K562 (cell line): ENCODE measurements at regions not wholly inside any gene's neighbourhood (a gene's known extent, or its start where the extent isn't known, plus 50 kb on each side); places are given as distances from the start of the nearest gene placed in this dataset.
A peak's percentile ranks its signal among the peaks of the same experiment; 100 is the strongest.

Experiments
- BACH1 ChIP-seq: fragments of 200-800 bp; sonication (Bioruptor generic); IDR thresholded peaks from 2 replicates; pipeline ENCODE4 v1.6.1; 2016; ENCODE audit warnings: missing genetic modification characterization, missing compliant biosample characterization
- BCLAF1 ChIP-seq, 2 experiments: fragments of 450-650 bp in 1 of 2; IDR thresholded peaks; 2 replicates each; pipeline ENCODE4 v1.6.1; 2011 to 2017; ENCODE audit warnings: low read depth in 2 of 2, antibody characterized with exemption in 1 of 2, borderline replicate concordance in 1 of 2, low read length in 1 of 2, mild to moderate bottlenecking in 1 of 2, mixed read lengths in 1 of 2; ENCODE audit not compliant: control insufficient read depth in 1 of 2
- BRF1 ChIP-seq: IDR thresholded peaks from 3 replicates; pipeline ENCODE4 v1.6.1; 2011; ENCODE audit warnings: borderline replicate concordance, mild to moderate bottlenecking; ENCODE audit not compliant: insufficient read length; ENCODE audit errors: extremely low read depth
- C11orf30 ChIP-seq: fragments of 450-650 bp; IDR thresholded peaks from 2 replicates; pipeline ENCODE4 v1.6.1; 2016; ENCODE audit warnings: low read depth, mild to moderate bottlenecking
- DMBX1 ChIP-seq: fragments of 250-450 bp; sonication (Bioruptor Pico); IDR thresholded peaks from 2 replicates; pipeline ENCODE4 v1.8.0; 2022; ENCODE audit warnings: inconsistent platforms, mild to moderate bottlenecking, moderate library complexity, borderline replicate concordance
- DPF2 ChIP-seq: fragments of 450-650 bp; IDR thresholded peaks from 2 replicates; pipeline ENCODE4 v1.6.1; 2016
- FOXK1 ChIP-seq: sonication (generic); formaldehyde crosslinking; IDR thresholded peaks from 2 replicates; pipeline ENCODE4 v1.8.0; 2022; ENCODE audit warnings: missing genetic modification reagents, mild to moderate bottlenecking, borderline replicate concordance
- GATA2 ChIP-seq: sonication (generic); formaldehyde crosslinking; IDR thresholded peaks from 2 replicates; pipeline ENCODE4 v1.4.0; 2020; ENCODE audit warnings: mild to moderate bottlenecking, missing genetic modification reagents
- HDAC1 ChIP-seq, 2 experiments: fragments of 450-650 bp; IDR thresholded peaks; 2 replicates each; pipeline ENCODE4 v1.6.1; 2016 to 2017; ENCODE audit warnings: inconsistent platforms in 1 of 2, mild to moderate bottlenecking in 1 of 2, moderate library complexity in 1 of 2
- HMBOX1 ChIP-seq: sonication (generic); IDR thresholded peaks from 2 replicates; pipeline ENCODE4 v1.6.1; 2016
- HNRNPH1 ChIP-seq: fragments of 200-400 bp; formaldehyde crosslinking; optimal IDR thresholded peaks from 2 replicates; pipeline ENCODE3; 2017; ENCODE audit warnings: low read depth, mild to moderate bottlenecking, low read length, moderate library complexity
- KLF10 ChIP-seq: fragments of 250-450 bp; sonication (Bioruptor Pico); IDR thresholded peaks from 2 replicates; pipeline ENCODE4 v1.6.1; 2021; ENCODE audit warnings: matching md5 sums
- PPARD ChIP-seq: fragments of 250-450 bp; sonication (Bioruptor Pico); IDR thresholded peaks from 2 replicates; pipeline ENCODE4 v1.8.0; 2022; ENCODE audit warnings: inconsistent platforms, mild to moderate bottlenecking, moderate library complexity
- RFX5 ChIP-seq: IDR thresholded peaks from 2 replicates; pipeline ENCODE4 v1.6.1; 2011; ENCODE audit warnings: low read depth, mild to moderate bottlenecking, improper control_type of control experiment, low read length
- SIN3A ChIP-seq, 2 experiments: fragments of 150-350 bp in 1 of 2; IDR thresholded peaks; 2 replicates each; pipeline ENCODE4 v1.6.1; 2011 to 2016; ENCODE audit warnings: borderline replicate concordance in 2 of 2, low read depth in 2 of 2, low read length in 2 of 2, mild to moderate bottlenecking in 2 of 2, moderate library complexity in 2 of 2; ENCODE audit not compliant: control insufficient read depth in 1 of 2
- SRSF3 ChIP-seq: fragments of 200-400 bp; formaldehyde crosslinking; IDR thresholded peaks from 2 replicates; pipeline ENCODE4 v1.6.1; 2016; ENCODE audit warnings: mild to moderate bottlenecking, low read length, moderate library complexity; ENCODE audit not compliant: insufficient read depth
- TCF3 ChIP-seq: sonication (generic); formaldehyde crosslinking; IDR thresholded peaks from 2 replicates; pipeline ENCODE4 v1.4.0; 2020; ENCODE audit warnings: mild to moderate bottlenecking, missing genetic modification reagents
- THAP7 ChIP-seq: fragments of 250-450 bp; sonication (Bioruptor Pico); IDR thresholded peaks from 2 replicates; pipeline ENCODE4 v1.5.0; 2021
- TRIM24 ChIP-seq, 2 experiments: fragments of 450-650 bp; IDR thresholded peaks; 2 replicates each; pipeline ENCODE4 v1.6.1; 2016
- ZBTB26 ChIP-seq: fragments of 450-650 bp; formaldehyde crosslinking; IDR thresholded peaks from 2 replicates; pipeline ENCODE4 v1.4.0; 2022; ENCODE audit warnings: missing genetic modification characterization
- ZKSCAN3 ChIP-seq: fragments of 250-450 bp; sonication (Bioruptor Pico); IDR thresholded peaks from 2 replicates; pipeline ENCODE4 v1.4.0; 2020
- ZNF143 ChIP-seq: sonication (generic); formaldehyde crosslinking; IDR thresholded peaks from 2 replicates; pipeline ENCODE4 v1.9.0; 2022; ENCODE audit warnings: mild to moderate bottlenecking, missing genetic modification reagents
- ZNF184 ChIP-seq: sonication (generic); formaldehyde crosslinking; IDR thresholded peaks from 2 replicates; pipeline ENCODE4 v1.5.0; 2020; ENCODE audit warnings: missing genetic modification reagents
- ZNF316 ChIP-seq: fragments of 450-650 bp; IDR thresholded peaks from 2 replicates; pipeline ENCODE4 v1.6.1; 2016

- TF ChIP-seq BCLAF1 (IDR thresholded peaks at IDR 0.05; ENCODE audit: borderline replicate concordance in 1 of 2, control insufficient read depth in 1 of 2, low read depth in 2 of 2, low read length in 1 of 2) = no peak
- TF ChIP-seq SIN3A (IDR thresholded peaks at IDR 0.05; ENCODE audit: borderline replicate concordance in 2 of 2, control insufficient read depth in 1 of 2, low read depth in 2 of 2, low read length in 2 of 2) = peak in 1 of 2 experiments; percentile 41; a peak in 1 of 4 replicates
- no peak for TF ChIP-seq ZBTB26 (CRISPR knock-in tag)
- TF ChIP-seq ZNF143 (CRISPR knock-in tag) = no peak
- peak; percentile 77 for TF ChIP-seq TCF3 (CRISPR knock-in tag)
- TF ChIP-seq DMBX1 = peak; percentile 59; the same call in 1 of the 2 replicates
- no peak for TF ChIP-seq HNRNPH1
- no peak for TF ChIP-seq BRF1
- peak in 1 of 2 experiments; percentile 87; a peak in 2 of 4 replicates for TF ChIP-seq HDAC1 (IDR thresholded peaks at IDR 0.05)
- TF ChIP-seq RFX5 = peak; percentile 48; the same call in 1 of the 2 replicates
- TF ChIP-seq SRSF3 = no peak
- no peak for TF ChIP-seq C11orf30
- TF ChIP-seq HMBOX1 = peak; percentile 90
- TF ChIP-seq TRIM24 (IDR thresholded peaks at IDR 0.05) = peak; percentile 83 to 92
- 0 out of 2 replicates have a peak, but pooled peaks have one; percentile 59 for TF ChIP-seq KLF10 (CRISPR knock-in tag)
- TF ChIP-seq BACH1 = peak; percentile 7; the same call in 1 of the 2 replicates
- no peak for TF ChIP-seq ZKSCAN3 (CRISPR knock-in tag)
- no peak for TF ChIP-seq FOXK1
- TF ChIP-seq DPF2 = peak; percentile 89
- TF ChIP-seq GATA2 (CRISPR knock-in tag) = peak; percentile 93
- TF ChIP-seq THAP7 = peak; percentile 62; the same call in 1 of the 2 replicates
- TF ChIP-seq ZNF184 (CRISPR knock-in tag) = no peak
- TF ChIP-seq ZNF316 = no peak
- no peak for TF ChIP-seq PPARD (CRISPR knock-in tag)
These were observed 95.7 kb downstream of the CPN2 start (continued) for GRCh38 chr3:194255252-194256039.
